GM19438 (cell line): ENCODE measurements at regions not wholly inside any gene's neighbourhood (a gene's known extent, or its start where the extent isn't known, plus 50 kb on each side); places are given as distances from the start of the nearest gene placed in this dataset.

Experiments used
- ATAC-seq: cut with Tn5 transposase; IDR thresholded peaks from one replicate; pipeline ENCODE4 v1.9.1; 2021; ENCODE audit warnings: low read depth; ENCODE audit not compliant: unreplicated experiment

GRCh38 chr3:102078401-102078800, 229.1 kb downstream of the NFKBIZ start:
- no peak for ATAC-seq

- no peak for ATAC-seq
These were observed 229.8 kb downstream of the NFKBIZ start for GRCh38 chr3:102078854-102079808.

- no peak for ATAC-seq
These were observed 230.5 kb downstream of the NFKBIZ start for GRCh38 chr3:102079809-102080197.

- no peak for ATAC-seq
These were observed 232.4 kb downstream of the NFKBIZ start for GRCh38 chr3:102081572-102082289.

GRCh38 chr3:102083473-102083872, 234.2 kb downstream of the NFKBIZ start:
- no peak for ATAC-seq

GRCh38 chr3:102084006-102084405, 234.7 kb downstream of the NFKBIZ start:
- ATAC-seq, result no peak

- ATAC-seq, result no peak
These were observed 235.4 kb downstream of the NFKBIZ start for GRCh38 chr3:102084704-102085103.

GRCh38 chr3:102085431-102086176, 236.3 kb downstream of the NFKBIZ start:
- no peak for ATAC-seq

GRCh38 chr3:102087236-102087635, 237.9 kb downstream of the NFKBIZ start:
- ATAC-seq, result no peak

- ATAC-seq, result no peak
These were observed 239.9 kb downstream of the NFKBIZ start for GRCh38 chr3:102089239-102089638.

GRCh38 chr3:102089904-102090720, 240.8 kb downstream of the NFKBIZ start:
- no peak for ATAC-seq

- ATAC-seq, result no peak
These were observed 241.4 kb downstream of the NFKBIZ start for GRCh38 chr3:102090721-102091045.

GRCh38 chr3:102091358-102091757, 242.0 kb downstream of the NFKBIZ start:
- ATAC-seq, result no peak

GRCh38 chr3:102092617-102093466, 243.5 kb downstream of the NFKBIZ start:
- no peak for ATAC-seq

- no peak for ATAC-seq
These were observed 245.2 kb downstream of the NFKBIZ start for GRCh38 chr3:102094506-102094905.

GRCh38 chr3:102095383-102095782, 246.1 kb downstream of the NFKBIZ start:
- no peak for ATAC-seq

GRCh38 chr3:102096066-102096465, 246.8 kb downstream of the NFKBIZ start:
- no peak for ATAC-seq

- no peak for ATAC-seq
These were observed 249.0 kb downstream of the NFKBIZ start for GRCh38 chr3:102098130-102098885.

GRCh38 chr3:102099913-102100312, 250.6 kb downstream of the NFKBIZ start:
- ATAC-seq, result no peak
